Left ventricle myocardium superior (tissue), 1 donor: ENCODE measurements at regions not wholly inside any gene's neighbourhood (a gene's known extent, or its start where the extent isn't known, plus 50 kb on each side); places are given as distances from the start of the nearest gene placed in this dataset.
"Not testable (repeated sequence)": the region's sequence is repeated elsewhere in the genome, so short reads cannot be mapped to it uniquely, and the experiment has no call there.

Source experiments
- ATAC-seq: fragments of 200-7000 bp; cut with Tn5 transposase; one replicate; pipeline ENCODE4 v1.9.1; 2020; ENCODE audit warnings: mild to moderate bottlenecking, moderate library complexity
- DNase-seq: peaks from one replicate; pipeline ENCODE4 v3.0.0-alpha.2; 2020
- intact Hi-C: fragments of 100-400 bp; cut with micrococcal nuclease; formaldehyde crosslinking; loops from one replicate; pipeline ENCODE4 v1.11.0; 2022
- donor health status: DM: no; HTN: yes; CAD: no; lungs with severe emphysema.

GRCh38 chr14:65991935-65992334 is 494.2 kb upstream of the CCDC196 start:
- ATAC-seq, result peak; percentile 21
- intact Hi-C loops, DNase-seq: not testable (repeated sequence)

GRCh38 chr14:65993103-65993502 is 493.1 kb upstream of the CCDC196 start:
- intact Hi-C loops, result no loop called here
- ATAC-seq (no peak), DNase-seq (no peak)

GRCh38 chr14:65993996-65994395 is 492.2 kb upstream of the CCDC196 start:
- intact Hi-C loops, result no loop called here
- ATAC-seq, result no peak
- DNase-seq, result no peak

GRCh38 chr14:65997347-65997746 is 488.8 kb upstream of the CCDC196 start:
- intact Hi-C loops, result no loop called here
- no peak for DNase-seq
- ATAC-seq, result no peak

GRCh38 chr14:65999865-66000264 is 486.3 kb upstream of the CCDC196 start:
- intact Hi-C loops, result no loop called here
- DNase-seq (no peak), ATAC-seq (no peak)

- ATAC-seq (no peak), DNase-seq (no peak)
- intact Hi-C loops, result no loop called here
These were observed 485.4 kb upstream of the CCDC196 start for GRCh38 chr14:66000766-66001165.

GRCh38 chr14:66001356-66001755 is 484.8 kb upstream of the CCDC196 start:
- intact Hi-C loops, result no loop called here
- DNase-seq, result no peak
- ATAC-seq, result no peak

GRCh38 chr14:66003082-66003730 is 483.0 kb upstream of the CCDC196 start:
- no peak for DNase-seq
- no peak for ATAC-seq
- intact Hi-C loops, result no loop called here

GRCh38 chr14:66005900-66006434 is 480.2 kb upstream of the CCDC196 start:
- DNase-seq (no peak), ATAC-seq (no peak)
- intact Hi-C loops, result no loop called here

GRCh38 chr14:66008631-66009030 is 477.5 kb upstream of the CCDC196 start:
- DNase-seq (no peak), ATAC-seq (no peak)
- intact Hi-C loops, result no loop called here

- intact Hi-C loops, result no loop called here
- no peak for ATAC-seq
- DNase-seq, result no peak
These were observed 477.1 kb upstream of the CCDC196 start for GRCh38 chr14:66009089-66009488.

- ATAC-seq, result no peak
- intact Hi-C loops, result no loop called here
These were observed 475.5 kb upstream of the CCDC196 start for GRCh38 chr14:66010695-66011094.

GRCh38 chr14:66011855-66012254 is 474.3 kb upstream of the CCDC196 start:
- DNase-seq, result no peak
- no peak for ATAC-seq
- intact Hi-C loops, result no loop called here

More at GRCh38 chr14:66010695-66011094, 475.5 kb upstream of the CCDC196 start:
- DNase-seq, result no peak

- ATAC-seq, intact Hi-C loops, DNase-seq: not testable (repeated sequence)
These were observed 472.6 kb upstream of the CCDC196 start for GRCh38 chr14:66013607-66014006.

GRCh38 chr14:66015071-66015780 is 470.9 kb upstream of the CCDC196 start:
- DNase-seq (no peak), ATAC-seq (no peak)
- intact Hi-C loops, result no loop called here

GRCh38 chr14:66017927-66018326 is 468.2 kb upstream of the CCDC196 start:
- DNase-seq (no peak), ATAC-seq (no peak)
- intact Hi-C loops, result no loop called here

GRCh38 chr14:66022526-66022925 is 463.6 kb upstream of the CCDC196 start:
- no peak for DNase-seq
- intact Hi-C loops, result no loop called here
- ATAC-seq, result no peak

GRCh38 chr14:66025779-66026178 is 460.4 kb upstream of the CCDC196 start:
- intact Hi-C loops, result no loop called here
- ATAC-seq (no peak), DNase-seq (no peak)

- not testable (repeated sequence) for ATAC-seq, DNase-seq
These were observed 454.2 kb upstream of the CCDC196 start for GRCh38 chr14:66031981-66032380.

GRCh38 chr14:66032800-66033199 is 453.4 kb upstream of the CCDC196 start:
- DNase-seq (no peak), ATAC-seq (no peak)
- intact Hi-C loops, result no loop called here

More at GRCh38 chr14:66031981-66032380, 454.2 kb upstream of the CCDC196 start:
- intact Hi-C loops, result not testable (repeated sequence)

GRCh38 chr14:66036547-66036946 is 449.6 kb upstream of the CCDC196 start:
- ATAC-seq, result no peak
- DNase-seq, result no peak
- intact Hi-C loops, result no loop called here
